GM12875 (cell line): ENCODE measurements at regions not wholly inside any gene's neighbourhood (a gene's known extent, or its start where the extent isn't known, plus 50 kb on each side); places are given as distances from the start of the nearest gene placed in this dataset.

Experiments used
- H3K4me3 ChIP-seq: one replicate; pipeline ENCODE4 v1.5.1; 2011; ENCODE audit warnings: low read depth, low read length, control low read depth
- TF ChIP-seq, protein P1 (sequence below): IDR thresholded peaks from 2 replicates; pipeline ENCODE4 v1.5.1; 2011; ENCODE audit warnings: low read depth, mild to moderate bottlenecking, control low read depth, inconsistent platforms, low read length, moderate library complexity, borderline replicate concordance; ENCODE audit not compliant: insufficient read depth

DNA sequence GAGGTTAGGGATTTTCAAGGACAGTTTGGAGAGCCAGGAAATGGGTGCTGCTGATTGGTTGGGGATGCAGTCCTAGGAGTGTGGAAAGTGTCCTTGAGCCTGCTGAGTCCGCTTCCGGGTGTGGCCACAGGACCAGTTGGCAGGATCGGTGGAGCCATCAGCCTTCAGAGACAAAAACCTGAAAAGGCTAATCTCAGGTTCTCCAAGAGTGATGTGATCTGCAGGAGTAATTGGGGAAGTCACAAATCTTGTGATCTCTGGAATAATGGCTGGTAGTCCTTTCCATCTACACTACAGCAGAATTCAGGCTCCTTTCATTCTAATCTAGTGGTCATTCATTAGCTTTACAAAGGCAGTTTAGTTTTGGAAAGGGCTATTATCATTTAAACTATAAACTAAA lies 55.9 kb upstream of the BMP2K start:
- TF ChIP-seq, protein P1, sequence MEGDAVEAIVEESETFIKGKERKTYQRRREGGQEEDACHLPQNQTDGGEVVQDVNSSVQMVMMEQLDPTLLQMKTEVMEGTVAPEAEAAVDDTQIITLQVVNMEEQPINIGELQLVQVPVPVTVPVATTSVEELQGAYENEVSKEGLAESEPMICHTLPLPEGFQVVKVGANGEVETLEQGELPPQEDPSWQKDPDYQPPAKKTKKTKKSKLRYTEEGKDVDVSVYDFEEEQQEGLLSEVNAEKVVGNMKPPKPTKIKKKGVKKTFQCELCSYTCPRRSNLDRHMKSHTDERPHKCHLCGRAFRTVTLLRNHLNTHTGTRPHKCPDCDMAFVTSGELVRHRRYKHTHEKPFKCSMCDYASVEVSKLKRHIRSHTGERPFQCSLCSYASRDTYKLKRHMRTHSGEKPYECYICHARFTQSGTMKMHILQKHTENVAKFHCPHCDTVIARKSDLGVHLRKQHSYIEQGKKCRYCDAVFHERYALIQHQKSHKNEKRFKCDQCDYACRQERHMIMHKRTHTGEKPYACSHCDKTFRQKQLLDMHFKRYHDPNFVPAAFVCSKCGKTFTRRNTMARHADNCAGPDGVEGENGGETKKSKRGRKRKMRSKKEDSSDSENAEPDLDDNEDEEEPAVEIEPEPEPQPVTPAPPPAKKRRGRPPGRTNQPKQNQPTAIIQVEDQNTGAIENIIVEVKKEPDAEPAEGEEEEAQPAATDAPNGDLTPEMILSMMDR = no peak
- H3K4me3 ChIP-seq = no peak overlapping the region

DNA sequence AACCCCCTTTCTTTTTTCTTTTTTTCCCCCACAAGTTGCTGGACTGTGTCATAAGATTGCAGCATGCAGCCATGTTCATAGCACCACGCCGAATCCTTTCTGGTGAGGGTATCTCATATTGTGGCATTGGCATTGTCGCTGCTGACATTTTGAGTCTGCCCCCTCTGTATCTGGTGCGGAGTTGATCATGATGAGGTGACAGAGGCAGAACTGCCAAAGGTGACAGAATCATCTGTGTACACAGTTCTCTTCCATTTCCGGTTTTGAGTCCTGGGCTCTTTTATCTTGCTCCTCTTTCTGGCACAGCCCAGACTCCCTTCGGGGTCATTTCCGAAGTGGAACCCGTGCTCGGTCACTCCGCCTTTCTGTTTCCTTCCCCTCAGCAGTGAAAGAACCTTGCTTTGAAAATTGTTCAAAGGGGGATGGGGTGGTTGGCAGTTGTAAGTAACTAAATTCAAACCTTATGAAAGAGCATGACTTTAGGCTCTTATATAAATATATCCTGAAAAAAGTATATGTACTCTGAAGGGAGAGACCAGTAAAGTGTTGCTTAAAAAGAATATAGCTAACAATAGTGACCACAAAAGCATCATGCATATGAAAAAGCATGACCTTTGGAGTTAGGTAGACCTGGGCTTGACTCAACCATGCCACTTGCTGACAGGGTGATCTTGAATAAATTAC lies 55.0 kb upstream of the BMP2K start:
- TF ChIP-seq, protein P1 = no peak
- H3K4me3 ChIP-seq = no peak overlapping the region

DNA sequence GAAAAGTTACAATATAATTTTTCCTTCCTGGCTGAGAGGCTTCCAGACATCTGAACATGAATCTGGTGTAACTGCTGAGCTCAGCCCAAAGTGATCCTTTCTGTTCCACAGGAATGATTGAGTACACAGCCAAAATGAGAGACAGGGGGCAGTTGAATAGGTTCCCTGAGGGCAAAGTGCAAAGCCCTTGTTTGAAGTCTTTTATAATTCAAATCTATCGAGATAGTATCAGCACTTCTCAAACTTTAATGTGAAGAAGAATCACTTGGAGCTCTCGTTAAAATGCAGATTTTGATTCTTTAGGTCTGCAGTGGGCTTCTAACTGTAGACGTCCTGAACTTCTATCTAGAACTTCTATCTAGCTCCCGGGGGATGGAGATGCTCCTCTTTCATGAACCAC lies 54.4 kb upstream of the BMP2K start:
- TF ChIP-seq, protein P1 = no peak
- no peak overlapping the region for H3K4me3 ChIP-seq

DNA sequence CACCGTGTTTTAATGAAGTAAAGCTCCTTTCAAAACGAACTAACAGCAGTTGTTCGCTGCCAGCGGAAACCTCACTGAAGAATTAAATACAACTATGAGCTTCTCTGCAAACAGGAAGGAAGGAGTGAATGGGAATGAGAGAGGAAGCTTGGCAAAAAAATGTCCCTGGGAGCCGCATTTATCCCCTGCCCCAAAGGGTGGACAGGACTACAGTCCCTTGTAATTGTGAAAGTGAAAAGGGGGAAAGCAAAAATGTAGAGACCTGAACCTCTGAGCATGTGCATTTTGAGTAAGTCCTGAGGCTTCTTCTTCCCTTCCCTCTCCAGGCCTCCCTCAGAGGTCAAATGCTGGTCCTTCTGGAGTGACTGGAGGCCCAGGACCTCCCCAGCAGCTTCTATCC lies 53.8 kb upstream of the BMP2K start:
- no peak overlapping the region for H3K4me3 ChIP-seq
- TF ChIP-seq, protein P1 = no peak

DNA sequence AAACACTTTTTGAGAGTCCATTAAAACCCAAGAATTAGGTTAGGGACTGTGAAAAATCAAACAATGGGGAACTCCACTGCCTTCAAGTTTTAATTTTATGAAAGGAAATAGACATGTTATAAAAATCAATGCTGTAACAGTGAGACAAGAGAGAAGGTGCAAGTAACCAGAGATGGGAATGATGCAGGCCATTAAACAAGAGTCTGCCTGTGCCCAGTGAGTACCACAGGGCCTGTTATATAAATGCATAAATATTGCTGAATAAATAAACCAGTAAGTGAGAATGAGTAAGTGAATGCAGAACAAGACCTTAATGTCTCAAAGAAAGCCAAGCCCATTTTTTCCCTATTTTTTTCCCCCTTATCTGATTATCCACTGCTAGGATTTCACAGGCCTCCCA lies 53.3 kb upstream of the BMP2K start:
- TF ChIP-seq, protein P1 = no peak
- H3K4me3 ChIP-seq = no peak overlapping the region
